Naive thymus-derived CD4-positive, alpha-beta T cell (primary cell): ENCODE measurements at regions not wholly inside any gene's neighbourhood (a gene's known extent, or its start where the extent isn't known, plus 50 kb on each side); places are given as distances from the start of the nearest gene placed in this dataset.

Experiments used
- ATAC-seq: fragments of 150-1000 bp; cut with Tn5 transposase; 2 replicates; pipeline ENCODE4 v1.10.0; 2021; ENCODE audit warnings: mild to moderate bottlenecking, moderate library complexity
- CTCF ChIA-PET: fragments of 350-600 bp; sonication (Branson Sonifier 250); formaldehyde crosslinking; loops from one replicate; lab custom pipeline; 2021; ENCODE audit warnings: antibody characterized with exemption; lab: Charles Lee
- POLR2A ChIA-PET: fragments of 350-600 bp; sonication (Branson Sonifier 250); formaldehyde crosslinking; loops from one replicate; lab custom pipeline; 2021; ENCODE audit warnings: antibody characterized with exemption, inconsistent platforms; lab: Charles Lee
- DNase-seq, 9 donors: peaks; one replicate each; pipeline versions ENCODE4 v3.0.0 to v3.0.0-alpha.2; 2020 to 2022; ENCODE audit warnings: mixed read lengths in 1 of 9
- H3K27ac ChIP-seq: one replicate; pipeline ENCODE4 v1.7.0; 2013; ENCODE audit warnings: mild to moderate bottlenecking, low read depth, low read length, moderate library complexity
- H3K27me3 ChIP-seq, 2 donors: one replicate each; pipeline ENCODE4 v1.7.0; 2013; ENCODE audit warnings: low read length in 2 of 2, mild to moderate bottlenecking in 2 of 2, moderate library complexity in 2 of 2; ENCODE audit not compliant: control insufficient read depth in 2 of 2, insufficient read depth in 2 of 2
- H3K36me3 ChIP-seq, 3 experiments: 1 replicate in 2 of 3; 2 replicates in 1 of 3; pipeline ENCODE4 v1.7.0; 2013; ENCODE audit warnings: low read length in 3 of 3, mild to moderate bottlenecking in 3 of 3, moderate library complexity in 1 of 3; ENCODE audit not compliant: insufficient read depth in 3 of 3, control insufficient read depth in 2 of 3
- H3K4me1 ChIP-seq, 2 donors: one replicate each; pipeline ENCODE4 v1.7.0; 2013; ENCODE audit warnings: low read length in 2 of 2, mild to moderate bottlenecking in 2 of 2, moderate library complexity in 1 of 2; ENCODE audit not compliant: control insufficient read depth in 2 of 2, insufficient read depth in 2 of 2
- H3K4me3 ChIP-seq: 2 replicates; pipeline ENCODE4 v1.7.0; 2013; ENCODE audit warnings: mild to moderate bottlenecking, low read length
- H3K9me3 ChIP-seq, 3 experiments: 1 replicate in 2 of 3; 2 replicates in 1 of 3; pipeline ENCODE4 v1.7.0; 2013; ENCODE audit warnings: low read length in 3 of 3; ENCODE audit not compliant: control insufficient read depth in 2 of 3
- H3K27ac Mint-ChIP-seq, 9 donors: one replicate each; pipeline ENCODE4 v1.8.0; 2020 to 2022; ENCODE audit warnings: mixed read lengths in 9 of 9, mild to moderate bottlenecking in 8 of 9, moderate library complexity in 5 of 9, inconsistent platforms in 2 of 9
- H3K27me3 Mint-ChIP-seq, 5 donors: one replicate each; pipeline ENCODE4 v1.8.0; 2021 to 2022; ENCODE audit warnings: mixed read lengths in 5 of 5, mild to moderate bottlenecking in 1 of 5
- H3K36me3 Mint-ChIP-seq, 5 donors: one replicate each; pipeline ENCODE4 v1.8.0; 2020 to 2022; ENCODE audit warnings: mixed read lengths in 5 of 5, mild to moderate bottlenecking in 3 of 5, inconsistent platforms in 1 of 5
- H3K4me1 Mint-ChIP-seq, 7 donors: one replicate each; pipeline ENCODE4 v1.8.0; 2020 to 2022; ENCODE audit warnings: mixed read lengths in 7 of 7, mild to moderate bottlenecking in 3 of 7, inconsistent platforms in 1 of 7
- H3K4me3 Mint-ChIP-seq, 10 donors: one replicate each; pipeline ENCODE4 v1.8.0; 2020 to 2022; ENCODE audit warnings: mild to moderate bottlenecking in 10 of 10, mixed read lengths in 10 of 10, moderate library complexity in 6 of 10, inconsistent platforms in 2 of 10
- H3K9me3 Mint-ChIP-seq, 11 donors: one replicate each; pipeline ENCODE4 v1.8.0; 2020 to 2022; ENCODE audit warnings: mixed read lengths in 11 of 11, mild to moderate bottlenecking in 4 of 11, inconsistent platforms in 1 of 11, moderate library complexity in 1 of 11
- intact Hi-C, 2 donors: fragments of 100-400 bp; cut with micrococcal nuclease; formaldehyde crosslinking; loops; one replicate each; pipeline ENCODE4 v1.15.1; 2023

DNA sequence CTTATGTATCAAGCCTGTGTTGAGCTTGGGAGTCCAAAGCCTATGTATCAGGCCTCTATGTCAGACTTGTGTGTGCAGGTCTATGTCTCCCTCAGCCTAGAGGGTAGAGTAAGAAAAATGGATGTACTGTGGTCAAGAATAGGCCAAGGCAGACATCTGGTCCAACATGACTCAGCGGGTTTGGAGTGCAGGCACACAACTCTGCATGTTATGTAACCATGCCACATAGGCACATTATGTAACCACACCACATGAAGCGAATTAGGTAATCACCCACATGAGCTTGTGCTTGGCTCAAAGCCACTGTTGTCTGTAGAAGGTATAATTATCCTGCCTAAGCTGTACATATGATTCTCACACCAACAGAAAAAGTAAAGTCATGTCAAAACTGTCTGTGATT is 1190.5 kb upstream of the EYS start:
- Histone ChIP-seq H3K27ac (no peak overlapping the region), H3K4me1 (no peaks in the 10 kb centered on the region), H3K9me3 (no peaks in the 10 kb centered on the region), H3K27me3 (no peaks in the 10 kb centered on the region), H3K4me3 (no peak overlapping the region), H3K36me3 (no peaks in the 10 kb centered on the region)
- Mint-ChIP-seq H3K9me3 (peaks cover 2 to 37% (median 14%) of the 10 kb centered on the region in 11 donors), H3K27ac (no peak overlapping the region), H3K4me3 (no peak overlapping the region), H3K27me3 (no peaks in the 10 kb centered on the region), H3K4me1 (no peaks in the 10 kb centered on the region), H3K36me3 (peaks cover 0 to 5% (median 0%) of the 10 kb centered on the region in 5 donors)
- ChIA-PET CTCF (no interaction called here), POLR2A (no interaction called here)
- no peak for ATAC-seq
- intact Hi-C loops, result no loop called here
- DNase-seq, result peak in 2 of 9 donors; percentile 2 to 9

DNA sequence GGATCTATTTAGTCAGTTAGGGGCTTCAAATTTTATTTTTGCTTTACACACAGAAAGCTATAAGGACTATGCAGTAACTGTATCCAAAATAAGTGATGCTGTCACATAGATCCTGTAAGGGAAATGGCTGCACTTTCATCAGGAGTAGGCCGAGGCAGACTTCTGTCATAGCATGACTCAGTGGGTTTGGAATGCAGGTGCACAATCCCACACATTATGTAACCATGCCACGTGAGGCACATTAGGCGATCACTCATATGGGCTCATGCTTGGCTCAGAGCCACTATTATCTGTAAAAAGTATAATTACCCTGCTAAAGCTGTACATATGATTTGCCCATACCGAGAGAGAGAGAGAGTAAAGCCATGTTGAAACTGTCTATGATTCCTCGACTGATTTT is 1189.4 kb upstream of the EYS start:
- no peaks in the 10 kb centered on the region for H3K27me3 ChIP-seq
- no peaks in the 10 kb centered on the region for H3K4me1 Mint-ChIP-seq
- no peak overlapping the region for H3K4me3 Mint-ChIP-seq
- peaks cover 0 to 5% (median 0%) of the 10 kb centered on the region in 5 donors for H3K36me3 Mint-ChIP-seq
- POLR2A ChIA-PET, result no interaction called here
- H3K9me3 ChIP-seq, result no peaks in the 10 kb centered on the region
- H3K4me1 ChIP-seq, result no peaks in the 10 kb centered on the region
- intact Hi-C loops, result no loop called here
- H3K36me3 ChIP-seq, result no peaks in the 10 kb centered on the region
- DNase-seq, result no peak
- no peak overlapping the region for H3K4me3 ChIP-seq
- no peaks in the 10 kb centered on the region for H3K27me3 Mint-ChIP-seq
- no peak overlapping the region for H3K27ac Mint-ChIP-seq
- peaks cover 0 to 32% (median 12%) of the 10 kb centered on the region in 11 donors for H3K9me3 Mint-ChIP-seq
- CTCF ChIA-PET, result no interaction called here
- H3K27ac ChIP-seq, result no peak overlapping the region
- ATAC-seq, result no peak

DNA sequence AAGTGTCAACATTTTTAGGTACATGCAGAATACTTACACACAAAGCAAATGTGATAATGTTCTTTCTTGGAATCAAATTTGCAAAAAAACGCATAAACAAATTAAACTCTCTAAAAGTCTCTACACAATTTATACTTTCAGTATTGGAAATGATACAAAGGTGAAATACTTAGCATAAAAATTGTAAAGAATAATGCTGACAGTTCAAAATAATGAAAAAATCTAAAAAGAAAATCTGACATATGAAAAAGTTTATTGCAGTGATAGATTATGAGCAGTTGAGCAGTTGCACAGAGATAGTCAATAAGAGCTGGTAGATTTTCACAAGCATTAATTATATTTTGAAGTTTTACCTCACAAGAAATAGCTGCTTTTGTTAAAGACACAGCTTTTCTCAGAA is 1176.4 kb upstream of the EYS start:
- DNase-seq, result no peak
- intact Hi-C loops, result no loop called here
- no peaks in the 10 kb centered on the region for H3K4me1 ChIP-seq
- no peak overlapping the region for H3K4me3 ChIP-seq
- ChIA-PET CTCF (no interaction called here), POLR2A (no interaction called here)
- H3K36me3 ChIP-seq, result no peaks in the 10 kb centered on the region
- H3K4me3 Mint-ChIP-seq, result no peak overlapping the region
- H3K9me3 Mint-ChIP-seq, result peaks cover 3 to 45% (median 16%) of the 10 kb centered on the region in 11 donors
- H3K4me1 Mint-ChIP-seq, result no peaks in the 10 kb centered on the region
- no peaks in the 10 kb centered on the region for H3K27me3 ChIP-seq
- no peaks in the 10 kb centered on the region for H3K27me3 Mint-ChIP-seq
- peaks cover 0 to 7% (median 0%) of the 10 kb centered on the region in 5 donors for H3K36me3 Mint-ChIP-seq
- no peak for ATAC-seq
- peaks cover 0 to 15% (median 0%) of the 10 kb centered on the region in 3 experiments for H3K9me3 ChIP-seq
- no peak overlapping the region for H3K27ac Mint-ChIP-seq
- no peak overlapping the region for H3K27ac ChIP-seq

DNA sequence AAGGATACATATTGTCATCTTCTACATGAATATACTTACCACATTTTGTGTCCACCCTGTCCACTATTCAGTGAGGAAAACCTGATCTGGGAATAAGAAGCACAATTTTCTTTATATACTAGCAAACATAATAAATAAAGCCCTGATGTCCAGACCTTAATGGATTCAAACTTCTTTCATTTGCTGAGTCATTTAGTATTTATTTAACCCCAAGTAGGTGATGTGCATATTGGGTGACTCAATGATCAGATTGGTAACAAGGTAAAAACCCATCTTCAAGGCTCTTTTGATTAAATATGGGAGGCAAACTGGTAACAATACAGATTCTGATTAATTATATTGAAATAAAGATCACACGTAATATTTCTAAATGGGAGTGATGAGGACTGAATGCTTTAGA is 1159.8 kb upstream of the EYS start:
- Histone ChIP-seq H3K4me1 (no peaks in the 10 kb centered on the region), H3K4me3 (no peak overlapping the region), H3K27ac (no peak overlapping the region), H3K36me3 (no peaks in the 10 kb centered on the region), H3K27me3 (no peaks in the 10 kb centered on the region), H3K9me3 (no peaks in the 10 kb centered on the region)
- ATAC-seq (no peak), DNase-seq (no peak)
- Mint-ChIP-seq H3K27me3 (no peaks in the 10 kb centered on the region), H3K27ac (no peak overlapping the region), H3K4me1 (no peaks in the 10 kb centered on the region), H3K9me3 (peaks cover 0 to 17% (median 9%) of the 10 kb centered on the region in 11 donors), H3K4me3 (no peak overlapping the region), H3K36me3 (no peaks in the 10 kb centered on the region)
- ChIA-PET POLR2A (no interaction called here), CTCF (no interaction called here)
- intact Hi-C loops, result no loop called here

DNA sequence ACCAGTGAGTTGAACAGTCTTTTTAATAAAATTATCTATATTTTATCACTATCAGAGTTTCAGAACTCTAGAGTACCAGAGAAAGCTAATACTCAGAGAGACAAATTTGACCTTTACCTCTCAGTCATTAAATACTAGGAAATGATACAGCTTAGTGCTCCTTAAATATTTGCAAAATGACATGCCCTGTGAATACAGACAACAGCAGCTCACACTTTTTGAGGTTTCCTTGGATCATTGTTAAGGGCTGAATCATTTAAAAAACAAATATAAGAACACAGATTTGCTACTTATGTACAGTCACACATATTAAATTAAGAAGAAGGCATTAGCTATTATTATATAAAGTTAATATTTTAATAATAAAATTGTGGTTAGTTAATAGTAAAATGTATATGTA is 1158.7 kb upstream of the EYS start:
- H3K4me3 Mint-ChIP-seq, result no peak overlapping the region

GRCh38 chr6:66861007-66861541 is 1154.0 kb upstream of the EYS start:
- Mint-ChIP-seq H3K27me3 (no peaks in the 10 kb centered on the region), H3K36me3 (no peaks in the 10 kb centered on the region), H3K9me3 (peaks cover 0 to 14% (median 2%) of the 10 kb centered on the region in 11 donors), H3K27ac (no peak overlapping the region), H3K4me3 (no peak overlapping the region), H3K4me1 (no peaks in the 10 kb centered on the region)
- H3K36me3 ChIP-seq, result no peaks in the 10 kb centered on the region
- CTCF ChIA-PET, result no interaction called here
- no peak overlapping the region for H3K27ac ChIP-seq
- no peak overlapping the region for H3K4me3 ChIP-seq
- no peaks in the 10 kb centered on the region for H3K4me1 ChIP-seq
- no peak for DNase-seq
- intact Hi-C loops, result no loop called here
- POLR2A ChIA-PET, result no interaction called here
- no peak for ATAC-seq
- no peaks in the 10 kb centered on the region for H3K27me3 ChIP-seq
- no peaks in the 10 kb centered on the region for H3K9me3 ChIP-seq

More for the DNA sequence above, 1158.7 kb upstream of the EYS start:
- Histone ChIP-seq H3K4me3 (no peak overlapping the region), H3K27ac (no peak overlapping the region), H3K9me3 (no peaks in the 10 kb centered on the region), H3K27me3 (no peaks in the 10 kb centered on the region), H3K36me3 (no peaks in the 10 kb centered on the region), H3K4me1 (no peaks in the 10 kb centered on the region)
- no peak overlapping the region for H3K27ac Mint-ChIP-seq
- ATAC-seq (no peak), DNase-seq (no peak)
- H3K36me3 Mint-ChIP-seq, result no peaks in the 10 kb centered on the region
- H3K4me1 Mint-ChIP-seq, result no peaks in the 10 kb centered on the region
- intact Hi-C loops, result no loop called here
- ChIA-PET POLR2A (no interaction called here), CTCF (interaction anchor here (0.6 kb wide), 1 partner anchor 249 kb away, joined by 3 read pairs; no protein-coding TSS in a partner anchor)
- peaks cover 0 to 22% (median 6%) of the 10 kb centered on the region in 11 donors for H3K9me3 Mint-ChIP-seq
- H3K27me3 Mint-ChIP-seq, result no peaks in the 10 kb centered on the region

DNA sequence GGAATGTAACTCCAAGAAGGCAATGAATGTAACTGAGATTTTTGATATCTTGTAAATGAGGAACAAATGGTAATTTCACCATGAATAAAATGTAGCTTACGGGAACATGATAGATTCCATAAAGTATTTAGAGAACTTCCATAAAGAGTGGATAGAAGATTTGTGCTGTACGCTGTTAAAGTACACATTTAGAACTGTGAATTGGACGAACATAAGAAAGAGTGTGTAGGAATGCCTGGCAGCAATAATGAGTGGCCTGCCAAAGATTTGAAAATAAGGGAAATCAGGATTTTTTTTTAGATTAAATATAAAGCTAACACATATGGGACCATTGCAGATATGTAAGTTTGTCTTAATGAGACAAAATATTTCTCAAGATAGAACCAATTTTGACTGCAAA is 1153.3 kb upstream of the EYS start:
- intact Hi-C loops, result no loop called here
- H3K27ac Mint-ChIP-seq, result no peak overlapping the region

More for the DNA sequence above, 1153.3 kb upstream of the EYS start:
- ChIA-PET CTCF (no interaction called here), POLR2A (no interaction called here)
- no peaks in the 10 kb centered on the region for H3K27me3 ChIP-seq
- no peak overlapping the region for H3K4me3 Mint-ChIP-seq
- H3K27ac ChIP-seq, result no peak overlapping the region
- H3K27me3 Mint-ChIP-seq, result no peaks in the 10 kb centered on the region
- H3K9me3 Mint-ChIP-seq, result peaks cover 0 to 14% (median 2%) of the 10 kb centered on the region in 11 donors
- no peak overlapping the region for H3K4me3 ChIP-seq
- H3K9me3 ChIP-seq, result no peaks in the 10 kb centered on the region
- no peaks in the 10 kb centered on the region for H3K36me3 Mint-ChIP-seq
- no peak for ATAC-seq
- H3K4me1 Mint-ChIP-seq, result no peaks in the 10 kb centered on the region
- no peak for DNase-seq
- H3K4me1 ChIP-seq, result no peaks in the 10 kb centered on the region
- no peaks in the 10 kb centered on the region for H3K36me3 ChIP-seq
